GM18909 (cell line): ENCODE measurements at regions not wholly inside any gene's neighbourhood (a gene's known extent, or its start where the extent isn't known, plus 50 kb on each side); places are given as distances from the start of the nearest gene placed in this dataset.

Source experiments
- ATAC-seq: cut with Tn5 transposase; IDR thresholded peaks from one replicate; pipeline ENCODE4 v1.9.1; 2021; ENCODE audit warnings: mild to moderate bottlenecking; ENCODE audit not compliant: unreplicated experiment, poor library complexity

- ATAC-seq, result peak; percentile 77
These were observed 110.7 kb downstream of the BTG1 start for GRCh38 chr12:92034858-92035401.

GRCh38 chr12:92034083-92034482 is 111.6 kb downstream of the BTG1 start:
- ATAC-seq, result no peak

- no peak for ATAC-seq
These were observed 112.7 kb downstream of the BTG1 start for GRCh38 chr12:92032965-92033364.

GRCh38 chr12:92032101-92032500 is 113.5 kb downstream of the BTG1 start:
- ATAC-seq, result no peak

- peak; percentile 76 for ATAC-seq
These were observed 115.0 kb downstream of the BTG1 start for GRCh38 chr12:92030618-92031017.

- no peak for ATAC-seq
These were observed 115.6 kb downstream of the BTG1 start for GRCh38 chr12:92029902-92030586.

GRCh38 chr12:92029136-92029535 is 116.5 kb downstream of the BTG1 start:
- ATAC-seq, result no peak

- no peak for ATAC-seq
These were observed 117.3 kb downstream of the BTG1 start for GRCh38 chr12:92028441-92028709.

- no peak for ATAC-seq
These were observed 117.8 kb downstream of the BTG1 start for GRCh38 chr12:92027701-92028440.

GRCh38 chr12:92027243-92027642 is 118.4 kb downstream of the BTG1 start:
- ATAC-seq, result no peak

GRCh38 chr12:92025462-92026207 is 120.0 kb downstream of the BTG1 start:
- no peak for ATAC-seq

GRCh38 chr12:92022093-92022492 is 123.6 kb downstream of the BTG1 start:
- ATAC-seq, result no peak

GRCh38 chr12:92021666-92022035 is 124.0 kb downstream of the BTG1 start:
- no peak for ATAC-seq

- no peak for ATAC-seq
These were observed 124.5 kb downstream of the BTG1 start for GRCh38 chr12:92020983-92021665.

GRCh38 chr12:92019491-92020277 is 126.0 kb downstream of the BTG1 start:
- no peak for ATAC-seq

GRCh38 chr12:92012691-92013090 is 133.0 kb downstream of the BTG1 start:
- ATAC-seq, result no peak

GRCh38 chr12:92010853-92011701 is 134.6 kb downstream of the BTG1 start:
- no peak for ATAC-seq

GRCh38 chr12:92010368-92010767 is 135.3 kb downstream of the BTG1 start:
- ATAC-seq, result no peak

- no peak for ATAC-seq
These were observed 137.3 kb downstream of the BTG1 start for GRCh38 chr12:92008345-92008744.
